PC-9 (cell line): ENCODE measurements at regions not wholly inside any gene's neighbourhood (a gene's known extent, or its start where the extent isn't known, plus 50 kb on each side); places are given as distances from the start of the nearest gene placed in this dataset.

Experiments used
- BruUV-seq: library from RNA; stranded (reverse); fragments of 400-500 nt; replicated peaks from 2 replicates; lab custom pipeline; 2021; lab: Mats Ljungman, UMichigan
- CTCF ChIA-PET: fragments of 300-600 bp; sonication (Branson Sonifier 250); formaldehyde crosslinking; loops from one replicate; lab custom pipeline; 2022; ENCODE audit warnings: antibody characterized with exemption; lab: Charles Lee
- POLR2A ChIA-PET: fragments of 300-600 bp; sonication (Branson Sonifier 250); formaldehyde crosslinking; loops from one replicate; lab custom pipeline; 2022; ENCODE audit warnings: antibody characterized with exemption; ENCODE audit not compliant: unreplicated experiment; lab: Charles Lee
- DNase-seq, 2 experiments: peaks; one replicate each; pipeline versions ENCODE4 v3.0.0 to v3.0.0-alpha.2; 2015 to 2022; ENCODE audit warnings: mixed read lengths in 1 of 2
- H2AFZ ChIP-seq: fragments of 200-600 bp; sonication (generic); 2 replicates; pipeline ENCODE4 v1.8.1; 2017; ENCODE audit warnings: antibody characterized with exemption
- H3F3A ChIP-seq: fragments of 200-600 bp; sonication (generic); 2 replicates; pipeline ENCODE4 v1.8.1; 2017; ENCODE audit warnings: antibody characterized with exemption, mild to moderate bottlenecking, low read depth; ENCODE audit not compliant: insufficient read depth
- H3K27ac ChIP-seq: fragments of 200-600 bp; sonication (generic); 2 replicates; pipeline ENCODE4 v1.6.1; 2016; ENCODE audit warnings: mixed run types
- H3K27me3 ChIP-seq: fragments of 200-600 bp; sonication (generic); 2 replicates; pipeline ENCODE4 v1.6.1; 2016; ENCODE audit warnings: low read depth, mixed run types; ENCODE audit not compliant: insufficient read depth
- H3K36me3 ChIP-seq: fragments of 200-600 bp; sonication (generic); 2 replicates; pipeline ENCODE4 v1.6.1; 2016; ENCODE audit warnings: low read depth, mixed run types
- H3K4me1 ChIP-seq: fragments of 200-600 bp; sonication (generic); replicated peaks from 2 replicates; pipeline ENCODE4 v1.6.1; 2016; ENCODE audit warnings: mixed run types; ENCODE audit not compliant: insufficient read depth
- H3K4me2 ChIP-seq: fragments of 200-600 bp; sonication (generic); 2 replicates; pipeline ENCODE4 v1.6.1; 2017; ENCODE audit warnings: mixed run types
- H3K4me3 ChIP-seq: fragments of 200-600 bp; sonication (generic); 2 replicates; pipeline ENCODE4 v1.6.1; 2016; ENCODE audit warnings: mixed run types
- H3K79me2 ChIP-seq: fragments of 200-600 bp; sonication (generic); 2 replicates; pipeline ENCODE4 v1.6.1; 2017; ENCODE audit warnings: low read depth, mixed run types
- H3K9me2 ChIP-seq: fragments of 200-600 bp; sonication (generic); 2 replicates; pipeline ENCODE4 v1.8.1; 2017; ENCODE audit warnings: mild to moderate bottlenecking; ENCODE audit not compliant: insufficient read depth
- H3K9me3 ChIP-seq: fragments of 200-600 bp; sonication (generic); 2 replicates; pipeline ENCODE4 v1.8.1; 2016; ENCODE audit warnings: low read depth; ENCODE audit not compliant: insufficient read depth
- H4K20me1 ChIP-seq: fragments of 200-600 bp; sonication (generic); 2 replicates; pipeline ENCODE4 v1.8.1; 2017; ENCODE audit not compliant: insufficient read depth
- CTCF ChIP-seq: fragments of 200-600 bp; sonication (generic); conservative IDR thresholded peaks from 2 replicates; pipeline ENCODE4 v1.6.1; 2017; ENCODE audit warnings: mixed run types, antibody characterized with exemption, mild to moderate bottlenecking, moderate library complexity
- EZH2 ChIP-seq: fragments of 200-600 bp; sonication (generic); IDR thresholded peaks from 2 replicates; pipeline ENCODE4 v1.8.0; 2017; ENCODE audit warnings: antibody characterized with exemption, low read depth
- intact Hi-C: fragments of 100-400 bp; cut with micrococcal nuclease; formaldehyde crosslinking; loops from one replicate; pipeline ENCODE4 v1.10.0; 2022; ENCODE audit not compliant: unreplicated experiment

GRCh38 chr11:15555161-15555560 is 440.4 kb downstream of the INSC start:
- no peak overlapping the region for H3K4me3 ChIP-seq
- intact Hi-C loops: no loop called here
- no peaks in the 10 kb centered on the region for H3K79me2 ChIP-seq
- H2AFZ ChIP-seq: no peak overlapping the region
- H3K27me3 ChIP-seq: no peaks in the 10 kb centered on the region
- no TSS peak for BruUV-seq
- POLR2A ChIA-PET: no interaction called here
- H3K9me3 ChIP-seq: no peaks in the 10 kb centered on the region
- TF ChIP-seq CTCF (no peak), EZH2 (no peak)
- no peaks in the 10 kb centered on the region for H3F3A ChIP-seq
- H3K9me2 ChIP-seq: no peaks in the 10 kb centered on the region
- CTCF ChIA-PET: no interaction called here
- H4K20me1 ChIP-seq: no peaks in the 10 kb centered on the region
- DNase-seq: no peak
- no peaks in the 10 kb centered on the region for H3K4me1 ChIP-seq
- no peaks in the 10 kb centered on the region for H3K36me3 ChIP-seq
- no peak overlapping the region for H3K27ac ChIP-seq
- H3K4me2 ChIP-seq: no peak overlapping the region

GRCh38 chr11:15557457-15558230 is 442.9 kb downstream of the INSC start:
- Histone ChIP-seq H3K4me1 (no peaks in the 10 kb centered on the region), H3K79me2 (no peaks in the 10 kb centered on the region), H3F3A (no peaks in the 10 kb centered on the region), H3K36me3 (no peaks in the 10 kb centered on the region), H3K4me2 (no peak overlapping the region), H3K27me3 (no peaks in the 10 kb centered on the region), H2AFZ (no peak overlapping the region), H3K4me3 (no peak overlapping the region), H4K20me1 (no peaks in the 10 kb centered on the region), H3K9me2 (no peaks in the 10 kb centered on the region), H3K27ac (no peak overlapping the region), H3K9me3 (no peaks in the 10 kb centered on the region)
- ChIA-PET POLR2A (no interaction called here), CTCF (no interaction called here)
- no TSS peak for BruUV-seq
- TF ChIP-seq CTCF: no peak
- no peak for TF ChIP-seq EZH2
- intact Hi-C loops: no loop called here
- no peak for DNase-seq

GRCh38 chr11:15558513-15559181 is 443.9 kb downstream of the INSC start:
- Histone ChIP-seq H4K20me1 (no peaks in the 10 kb centered on the region), H3K27ac (no peak overlapping the region), H2AFZ (no peak overlapping the region), H3K4me3 (no peak overlapping the region), H3K9me3 (no peaks in the 10 kb centered on the region), H3K4me1 (no peaks in the 10 kb centered on the region), H3K4me2 (no peak overlapping the region), H3F3A (no peaks in the 10 kb centered on the region), H3K36me3 (no peaks in the 10 kb centered on the region), H3K79me2 (no peaks in the 10 kb centered on the region), H3K9me2 (no peaks in the 10 kb centered on the region), H3K27me3 (no peaks in the 10 kb centered on the region)
- POLR2A ChIA-PET: no interaction called here
- no peak for TF ChIP-seq EZH2
- TF ChIP-seq CTCF: no peak
- CTCF ChIA-PET: no interaction called here
- no TSS peak for BruUV-seq
- no peak for DNase-seq
- intact Hi-C loops: no loop called here
